K562 (cell line): ENCODE measurements at regions not wholly inside any gene's neighbourhood (a gene's known extent, or its start where the extent isn't known, plus 50 kb on each side); places are given as distances from the start of the nearest gene placed in this dataset.

Source experiments
- ADNP ChIP-seq: fragments of 200-800 bp; sonication (Bioruptor generic); IDR thresholded peaks from 2 replicates; pipeline ENCODE4 v1.6.1; 2016; ENCODE audit warnings: missing genetic modification characterization, missing compliant biosample characterization
- AFF4 ChIP-seq: sonication (generic); formaldehyde crosslinking; IDR thresholded peaks from 2 replicates; pipeline ENCODE4 v1.8.0; 2023; ENCODE audit warnings: mild to moderate bottlenecking, missing genetic modification reagents
- ETV6 ChIP-seq, 3 experiments: fragments of 150-350 bp in 1 of 3; sonication (generic) in 1 of 3; formaldehyde crosslinking in 1 of 3; IDR thresholded peaks; 2 replicates each; pipeline versions ENCODE4 v1.6.1 to v1.8.0; 2014 to 2022; ENCODE audit warnings: borderline replicate concordance in 2 of 3, low read depth in 2 of 3, antibody characterized with exemption in 1 of 3, low read length in 1 of 3, mild to moderate bottlenecking in 1 of 3, missing genetic modification reagents in 1 of 3
- FOSL1 ChIP-seq: fragments of 200-800 bp; sonication (Bioruptor generic); conservative IDR thresholded peaks from 2 replicates; pipeline ENCODE4 v1.6.1; 2016; ENCODE audit warnings: missing genetic modification characterization, missing compliant biosample characterization
- KAT2B ChIP-seq: IDR thresholded peaks from one replicate; pipeline ENCODE4 v1.6.1; 2012; ENCODE audit warnings: low read depth, mild to moderate bottlenecking, control low read depth, inconsistent platforms, low read length, moderate library complexity
- KLF16 ChIP-seq: IDR thresholded peaks from 2 replicates; pipeline ENCODE4 v1.6.1; 2016; ENCODE audit warnings: antibody characterized with exemption
- MTA3 ChIP-seq: fragments of 450-650 bp; formaldehyde crosslinking; IDR thresholded peaks from 2 replicates; pipeline ENCODE4 v1.6.1; 2017; ENCODE audit warnings: mild to moderate bottlenecking, borderline replicate concordance
- NFATC3 ChIP-seq: fragments of 450-650 bp; IDR thresholded peaks from 2 replicates; pipeline ENCODE4 v1.6.1; 2017; ENCODE audit warnings: mild to moderate bottlenecking
- RAD21 ChIP-seq, 2 experiments: fragments of 250-450 bp in 1 of 2; fragments of 450-650 bp in 1 of 2; sonication (Bioruptor Pico) in 1 of 2; formaldehyde crosslinking in 1 of 2; IDR thresholded peaks in 1 of 2; conservative IDR thresholded peaks in 1 of 2; 2 replicates each; pipeline versions ENCODE4 v1.4.0 to v1.8.0; 2020 to 2022; ENCODE audit warnings: mild to moderate bottlenecking in 2 of 2, moderate library complexity in 1 of 2
- SMAD3 ChIP-seq: fragments of 450-650 bp; formaldehyde crosslinking; conservative IDR thresholded peaks from 2 replicates; pipeline ENCODE4 v1.4.0; 2020; ENCODE audit warnings: mild to moderate bottlenecking
- SUPT5H ChIP-seq: fragments of 450-650 bp; IDR thresholded peaks from 2 replicates; pipeline ENCODE4 v1.6.1; 2016
- TBL1XR1 ChIP-seq, 2 experiments: IDR thresholded peaks; 2 replicates each; pipeline ENCODE4 v1.6.1; 2012; ENCODE audit warnings: improper control_type of control experiment in 2 of 2, low read length in 2 of 2, mild to moderate bottlenecking in 1 of 2
- TFE3 ChIP-seq: fragments of 450-650 bp; formaldehyde crosslinking; IDR thresholded peaks from 2 replicates; pipeline ENCODE4 v1.4.0; 2020; ENCODE audit warnings: mild to moderate bottlenecking, mixed read lengths
- TRIM24 ChIP-seq, 2 experiments: fragments of 450-650 bp; IDR thresholded peaks; 2 replicates each; pipeline ENCODE4 v1.6.1; 2016
- ZBTB11 ChIP-seq, 3 experiments: fragments of 200-800 bp in 1 of 3; fragments of 250-450 bp in 1 of 3; fragments of 450-650 bp in 1 of 3; sonication (Bioruptor Pico) in 1 of 3; sonication (Bioruptor generic) in 1 of 3; formaldehyde crosslinking in 1 of 3; IDR thresholded peaks; 2 replicates each; pipeline versions ENCODE4 v1.6.1 to v1.8.0; 2016 to 2022; ENCODE audit warnings: mild to moderate bottlenecking in 2 of 3, missing genetic modification characterization in 2 of 3, missing compliant biosample characterization in 1 of 3, moderate library complexity in 1 of 3
- ZNF197 ChIP-seq: fragments of 200-800 bp; sonication (Bioruptor generic); IDR thresholded peaks from 2 replicates; pipeline ENCODE4 v1.6.1; 2016; ENCODE audit warnings: low read depth, missing genetic modification characterization, missing compliant biosample characterization
- ZNF699 ChIP-seq: fragments of 250-450 bp; sonication (Bioruptor Pico); IDR thresholded peaks from 2 replicates; pipeline ENCODE4 v1.8.0; 2021; ENCODE audit warnings: mild to moderate bottlenecking, moderate library complexity; ENCODE audit not compliant: insufficient replicate concordance

GRCh38 chr6:28758046-28758817, 165.6 kb downstream of the TRIM27 start (continued):
- TF ChIP-seq RAD21 (CRISPR knock-in tag; conservative IDR thresholded peaks at IDR 0.05 in 1 of 2, IDR thresholded peaks at IDR 0.05 in 1 of 2) (peak in 1 of 2 experiments; percentile 32; a peak in 2 of 4 replicates), ZNF197 (CRISPR knock-in tag) (peak; percentile 80; the same call in 1 of the 2 replicates), SMAD3 (CRISPR knock-in tag) (peak; percentile 48; the same call in 1 of the 2 replicates), TRIM24 (IDR thresholded peaks at IDR 0.05) (peak in 1 of 2 experiments; percentile 68; a peak in 2 of 4 replicates), MTA3 (peak; percentile 58), NFATC3 (0 out of 2 replicates have a peak, but pooled peaks have one; percentile 36), ETV6 (IDR thresholded peaks at IDR 0.05; ENCODE audit: borderline replicate concordance in 1 of 2, low read depth in 2 of 2, low read length in 1 of 2) (no peak), ETV6 (CRISPR knock-in tag; IDR thresholded peaks at IDR 0.05; ENCODE audit: borderline replicate concordance) (peak; percentile 46; the same call in 1 of the 2 replicates), AFF4 (CRISPR knock-in tag) (peak; percentile 94), SUPT5H (peak; percentile 65), TBL1XR1 (IDR thresholded peaks at IDR 0.05; ENCODE audit: low read length in 2 of 2) (peak; percentile 41 to 87; a peak in 1 of 4 replicates), KAT2B (no peak), TFE3 (peak; percentile 17; the same call in 1 of the 2 replicates), FOSL1 (tag) (peak; percentile 55), ADNP (tag) (peak; percentile 97), ZBTB11 (CRISPR knock-in tag; IDR thresholded peaks at IDR 0.05) (peak in 1 of 3 experiments; percentile 28; a peak in 1 of 6 replicates), KLF16 (0 out of 2 replicates have a peak, but pooled peaks have one; percentile 30), ZNF699 (CRISPR knock-in tag) (no peak)
